ENCODE measurements at regions not wholly inside any gene's neighbourhood (a gene's known extent, or its start where the extent isn't known, plus 50 kb on each side); places are given as distances from the start of the nearest gene placed in this dataset.
A peak's percentile ranks its signal among the peaks of the same experiment; 100 is the strongest.

GRCh38 chr6:165748390-165748789 is 85.3 kb upstream of the PDE10A start:
- DNase-seq (ENCODE audit: low read depth) = no peak

- DNase-seq (ENCODE audit: low read depth) = no peak
These were observed 84.9 kb upstream of the PDE10A start for GRCh38 chr6:165747963-165748362.

GRCh38 chr6:165746331-165746730 is 83.3 kb upstream of the PDE10A start:
- no peak for DNase-seq (ENCODE audit: low read depth)

- DNase-seq (ENCODE audit: low read depth) = no peak
These were observed 82.5 kb upstream of the PDE10A start for GRCh38 chr6:165745492-165745891.

GRCh38 chr6:165744555-165745228 is 81.7 kb upstream of the PDE10A start:
- DNase-seq (ENCODE audit: low read depth) = no peak

- DNase-seq (ENCODE audit: low read depth) = no peak
These were observed 80.4 kb upstream of the PDE10A start for GRCh38 chr6:165743366-165743898.

- DNase-seq (ENCODE audit: low read depth) = no peak
These were observed 79.0 kb upstream of the PDE10A start for GRCh38 chr6:165742047-165742446.

- DNase-seq (ENCODE audit: low read depth) = no peak
These were observed 74.4 kb upstream of the PDE10A start for GRCh38 chr6:165737396-165737795.

GRCh38 chr6:165735065-165735464 is 72.0 kb upstream of the PDE10A start:
- DNase-seq (ENCODE audit: low read depth) = no peak

GRCh38 chr6:165733489-165733791 is 70.4 kb upstream of the PDE10A start:
- DNase-seq (ENCODE audit: low read depth) = no peak

GRCh38 chr6:165732696-165733488 is 69.9 kb upstream of the PDE10A start:
- no peak for DNase-seq (ENCODE audit: low read depth)

- DNase-seq (ENCODE audit: low read depth) = peak; percentile 6
These were observed 66.4 kb upstream of the PDE10A start for GRCh38 chr6:165729307-165729936.

- DNase-seq (ENCODE audit: low read depth) = no peak
These were observed 65.2 kb upstream of the PDE10A start for GRCh38 chr6:165728216-165728615.

GRCh38 chr6:165726965-165727381 is 63.9 kb upstream of the PDE10A start:
- DNase-seq (ENCODE audit: low read depth) = no peak

- no peak for DNase-seq (ENCODE audit: low read depth)
These were observed 63.3 kb upstream of the PDE10A start for GRCh38 chr6:165726290-165726875.

GRCh38 chr6:165725201-165725600 is 62.2 kb upstream of the PDE10A start:
- DNase-seq (ENCODE audit: low read depth) = no peak

- no peak for DNase-seq (ENCODE audit: low read depth)
These were observed 60.3 kb upstream of the PDE10A start for GRCh38 chr6:165723326-165723725.

GRCh38 chr6:165722022-165722421 is 59.0 kb upstream of the PDE10A start:
- no peak for DNase-seq (ENCODE audit: low read depth)

- DNase-seq (ENCODE audit: low read depth) = no peak
These were observed 58.3 kb upstream of the PDE10A start for GRCh38 chr6:165721356-165721755.

GRCh38 chr6:165718491-165718891 is 55.5 kb upstream of the PDE10A start:
- DNase-seq (ENCODE audit: low read depth) = no peak

GRCh38 chr6:165717732-165718465 is 54.9 kb upstream of the PDE10A start:
- DNase-seq (ENCODE audit: low read depth) = no peak

- DNase-seq (ENCODE audit: low read depth) = no peak
These were observed 53.8 kb upstream of the PDE10A start for GRCh38 chr6:165716886-165717285.
